ENCODE measurements at regions not wholly inside any gene's neighbourhood (a gene's known extent, or its start where the extent isn't known, plus 50 kb on each side); places are given as distances from the start of the nearest gene placed in this dataset.

- no peak for DNase-seq
Observed at GRCh38 chr2:234673961-234674759, 177.3 kb upstream of the ARL4C start.

- no peak for DNase-seq
Observed at GRCh38 chr2:234673501-234673900, 176.6 kb upstream of the ARL4C start.

GRCh38 chr2:234672498-234673150, 175.7 kb upstream of the ARL4C start:
- DNase-seq, result no peak

GRCh38 chr2:234671716-234672115, 174.8 kb upstream of the ARL4C start:
- no peak for DNase-seq

- no peak for DNase-seq
Observed at GRCh38 chr2:234671231-234671630, 174.3 kb upstream of the ARL4C start.

GRCh38 chr2:234670806-234671205, 173.9 kb upstream of the ARL4C start:
- no peak for DNase-seq

GRCh38 chr2:234670052-234670451, 173.2 kb upstream of the ARL4C start:
- DNase-seq, result no peak

GRCh38 chr2:234669621-234670020, 172.7 kb upstream of the ARL4C start:
- DNase-seq, result no peak

GRCh38 chr2:234669001-234669400, 172.1 kb upstream of the ARL4C start:
- no peak for DNase-seq

- DNase-seq, result no peak
Observed at GRCh38 chr2:234666911-234667310, 170.0 kb upstream of the ARL4C start.

- no peak for DNase-seq
Observed at GRCh38 chr2:234665304-234665703, 168.4 kb upstream of the ARL4C start.

GRCh38 chr2:234661849-234662248, 165.0 kb upstream of the ARL4C start:
- no peak for DNase-seq

GRCh38 chr2:234661175-234661574, 164.3 kb upstream of the ARL4C start:
- no peak for DNase-seq

- DNase-seq, result no peak
Observed at GRCh38 chr2:234655706-234656105, 158.8 kb upstream of the ARL4C start.

GRCh38 chr2:234650911-234651310, 154.0 kb upstream of the ARL4C start:
- DNase-seq, result no peak

- no peak for DNase-seq
Observed at GRCh38 chr2:234649951-234650350, 153.1 kb upstream of the ARL4C start.

- no peak for DNase-seq
Observed at GRCh38 chr2:234643407-234643806, 146.5 kb upstream of the ARL4C start.

GRCh38 chr2:234641086-234641485, 144.2 kb upstream of the ARL4C start:
- no peak for DNase-seq

GRCh38 chr2:234640657-234641056, 143.8 kb upstream of the ARL4C start:
- DNase-seq, result no peak

- DNase-seq, result no peak
Observed at GRCh38 chr2:234638966-234639365, 142.1 kb upstream of the ARL4C start.

GRCh38 chr2:234635284-234635683, 138.4 kb upstream of the ARL4C start:
- no peak for DNase-seq

GRCh38 chr2:234633581-234634230, 136.8 kb upstream of the ARL4C start:
- DNase-seq, result no peak

- no peak for DNase-seq
Observed at GRCh38 chr2:234632527-234633391, 135.9 kb upstream of the ARL4C start.
